ENCODE measurements at regions not wholly inside any gene's neighbourhood (a gene's known extent, or its start where the extent isn't known, plus 50 kb on each side); places are given as distances from the start of the nearest gene placed in this dataset.
"Not testable (repeated sequence)": the region's sequence is repeated elsewhere in the genome, so short reads cannot be mapped to it uniquely, and the experiment has no call there.

DNA sequence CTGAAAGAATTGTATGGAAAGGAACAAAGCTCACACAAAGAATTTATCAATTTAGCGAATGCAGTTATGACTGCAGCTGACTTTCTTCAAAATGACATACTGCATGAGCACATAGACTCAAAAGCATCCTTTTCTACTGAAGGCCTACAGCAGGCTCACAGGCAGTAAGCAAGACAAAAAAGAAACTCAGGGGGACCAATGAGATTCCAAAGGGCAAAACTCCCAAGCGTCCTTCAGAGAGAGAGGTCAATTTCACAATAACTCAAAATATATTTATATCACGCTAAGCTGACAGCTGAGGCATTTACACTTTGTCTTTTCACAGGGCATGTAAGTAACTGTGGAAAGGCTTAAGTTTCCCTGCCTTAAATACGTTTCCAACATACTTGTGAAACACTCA lies 427.9 kb upstream of the RASGRP1 start:
- DNase-seq, result no peak

- no peak for DNase-seq
These were observed 428.3 kb upstream of the RASGRP1 start for GRCh38 chr15:38992930-38993329.

GRCh38 chr15:38994310-38994709 lies 429.7 kb upstream of the RASGRP1 start:
- DNase-seq, result no peak

- DNase-seq, result no peak
These were observed 431.6 kb upstream of the RASGRP1 start for GRCh38 chr15:38996111-38996631.

DNA sequence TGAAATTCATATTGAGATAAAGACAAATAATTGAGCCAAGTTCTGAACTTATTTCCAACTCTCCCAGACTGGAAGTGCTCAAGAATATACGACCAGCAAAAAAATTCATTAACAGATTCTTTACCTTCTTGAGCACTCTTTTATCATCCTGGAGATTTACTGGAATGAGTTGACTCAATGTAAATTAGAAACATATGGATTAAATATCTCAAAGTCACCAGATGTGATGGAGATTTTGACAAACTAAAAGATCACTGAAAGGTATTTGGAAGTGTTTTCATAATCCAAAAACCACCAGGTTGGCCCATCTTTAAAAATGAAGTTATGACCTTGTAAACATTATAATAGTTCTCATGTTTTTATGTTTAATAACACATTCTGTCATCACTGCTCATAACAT lies 433.2 kb upstream of the RASGRP1 start:
- DNase-seq, result no peak

GRCh38 chr15:39000008-39000734 lies 435.6 kb upstream of the RASGRP1 start:
- no peak for DNase-seq

DNA sequence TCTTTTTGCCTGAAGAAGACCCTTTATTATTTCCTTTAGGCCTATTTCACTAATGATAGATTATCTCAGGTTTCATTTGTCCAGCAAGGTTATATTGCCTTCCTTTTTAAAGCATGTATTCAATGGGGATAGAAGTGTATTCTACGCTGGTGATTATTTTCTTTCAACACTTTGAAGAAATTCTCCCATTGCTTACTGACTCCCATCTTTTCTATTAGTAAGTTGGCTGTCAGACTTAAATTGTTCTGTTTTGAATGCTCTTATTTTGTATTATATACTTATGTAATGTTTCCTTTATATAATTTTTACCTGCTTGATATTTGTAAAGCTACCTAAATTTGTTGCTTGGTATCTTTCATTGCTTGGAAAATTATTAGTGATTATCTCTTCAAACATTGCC lies 445.1 kb upstream of the RASGRP1 start:
- no peak for DNase-seq

- DNase-seq, result not testable (repeated sequence)
These were observed 446.5 kb upstream of the RASGRP1 start for GRCh38 chr15:39011066-39011465.

GRCh38 chr15:39013262-39013661 lies 448.6 kb upstream of the RASGRP1 start:
- no peak for DNase-seq

GRCh38 chr15:39014682-39015081 lies 450.1 kb upstream of the RASGRP1 start:
- DNase-seq, result no peak

DNA sequence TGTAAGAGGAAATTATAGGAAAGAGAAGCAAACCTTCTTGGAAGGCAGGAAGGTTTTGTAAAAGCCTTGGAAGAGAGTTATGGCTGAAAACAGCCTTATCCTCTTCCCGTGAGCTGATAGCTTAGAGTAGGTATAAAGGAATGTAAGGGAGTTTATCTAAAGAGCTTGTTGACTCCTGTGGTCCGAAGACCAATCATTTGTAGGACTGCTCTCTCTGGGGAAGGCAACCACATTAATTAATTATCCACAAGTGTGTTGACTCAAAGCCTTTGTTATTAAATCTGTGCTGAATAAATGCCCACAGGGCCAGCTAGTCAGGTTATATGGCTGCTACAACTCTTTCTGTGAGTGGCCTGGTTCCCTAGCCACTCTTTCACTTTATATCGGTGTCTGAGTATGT lies 452.1 kb upstream of the RASGRP1 start:
- no peak for DNase-seq

- no peak for DNase-seq
These were observed 454.4 kb upstream of the RASGRP1 start for GRCh38 chr15:39018966-39019365.

DNA sequence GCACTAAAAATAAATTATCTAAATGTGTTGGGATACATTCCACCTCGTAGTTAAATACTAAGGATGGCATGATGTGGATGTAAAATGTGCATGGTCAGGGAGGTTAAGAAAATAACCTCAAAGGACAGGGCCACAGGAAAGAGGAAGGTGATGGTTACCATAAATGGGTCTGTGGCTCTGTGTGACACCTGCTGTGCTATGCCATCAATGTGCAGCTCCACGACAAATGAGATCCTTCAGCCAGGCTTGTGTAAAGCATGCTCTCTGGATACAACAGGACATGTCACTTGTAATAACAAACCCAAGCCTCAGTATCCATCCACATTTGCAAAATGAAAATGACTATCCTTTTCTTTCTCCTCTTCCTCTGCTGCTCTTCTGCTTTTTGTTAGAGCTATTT lies 456.7 kb upstream of the RASGRP1 start:
- no peak for DNase-seq

- DNase-seq, result no peak
These were observed 458.1 kb upstream of the RASGRP1 start for GRCh38 chr15:39022532-39023305.

DNA sequence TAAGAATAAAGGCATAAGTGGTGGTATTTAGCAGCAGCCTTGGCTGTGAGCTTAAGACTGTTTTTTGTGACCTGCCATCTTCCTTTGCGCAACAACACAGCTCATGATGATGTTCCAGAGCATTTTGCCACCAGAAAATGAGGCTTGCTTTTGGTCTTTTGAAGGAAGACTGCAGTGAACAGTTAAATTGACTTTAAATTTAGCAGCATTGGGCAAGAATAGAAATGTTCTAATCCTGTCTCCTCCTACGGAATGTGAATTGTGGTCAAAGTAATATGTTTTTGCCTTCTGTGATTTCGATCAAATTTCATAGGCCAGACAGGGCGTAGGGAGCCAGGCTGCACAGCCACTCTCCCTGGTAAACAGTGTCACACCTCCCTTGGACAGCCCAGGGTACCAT lies 460.7 kb upstream of the RASGRP1 start:
- DNase-seq, result no peak

DNA sequence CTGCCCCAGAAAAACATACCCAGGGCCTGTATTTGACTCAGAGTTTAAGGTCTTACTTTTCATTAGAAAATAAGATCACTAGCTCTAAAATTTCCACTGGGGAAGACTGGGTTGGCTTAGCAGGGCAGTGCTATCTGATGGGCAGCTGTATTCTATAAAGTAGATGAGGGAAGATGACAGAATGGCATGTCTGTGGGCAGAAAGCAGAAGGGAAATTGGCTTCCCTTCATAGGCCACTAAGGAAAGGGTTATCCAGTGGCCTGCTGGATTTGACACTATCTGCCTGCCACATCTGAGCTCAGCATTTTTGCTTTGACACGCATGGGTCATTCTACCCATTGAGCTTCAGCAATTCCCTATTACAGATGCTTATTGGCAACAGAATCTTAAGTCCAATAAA lies 461.3 kb upstream of the RASGRP1 start:
- no peak for DNase-seq

GRCh38 chr15:39028069-39028468 lies 463.5 kb upstream of the RASGRP1 start:
- DNase-seq, result no peak

DNA sequence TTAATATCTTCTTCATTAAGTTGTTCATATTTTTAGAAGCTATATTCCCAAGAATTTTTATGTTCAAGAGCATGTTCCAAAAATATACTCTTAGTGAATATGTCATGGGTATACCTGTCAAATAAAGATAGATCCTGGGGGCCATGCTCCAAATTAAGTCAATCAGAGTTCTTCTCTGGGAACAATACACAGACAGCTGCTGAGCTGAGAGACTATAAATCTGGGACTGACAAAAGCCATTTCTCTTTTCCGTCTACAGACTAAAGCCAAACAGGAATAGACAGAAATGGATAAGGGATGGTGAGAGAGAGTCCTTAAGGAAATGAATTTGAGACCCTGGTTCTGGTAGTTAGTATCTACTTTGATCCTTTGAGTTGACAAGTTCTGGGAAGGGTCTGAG lies 465.1 kb upstream of the RASGRP1 start:
- DNase-seq, result no peak

DNA sequence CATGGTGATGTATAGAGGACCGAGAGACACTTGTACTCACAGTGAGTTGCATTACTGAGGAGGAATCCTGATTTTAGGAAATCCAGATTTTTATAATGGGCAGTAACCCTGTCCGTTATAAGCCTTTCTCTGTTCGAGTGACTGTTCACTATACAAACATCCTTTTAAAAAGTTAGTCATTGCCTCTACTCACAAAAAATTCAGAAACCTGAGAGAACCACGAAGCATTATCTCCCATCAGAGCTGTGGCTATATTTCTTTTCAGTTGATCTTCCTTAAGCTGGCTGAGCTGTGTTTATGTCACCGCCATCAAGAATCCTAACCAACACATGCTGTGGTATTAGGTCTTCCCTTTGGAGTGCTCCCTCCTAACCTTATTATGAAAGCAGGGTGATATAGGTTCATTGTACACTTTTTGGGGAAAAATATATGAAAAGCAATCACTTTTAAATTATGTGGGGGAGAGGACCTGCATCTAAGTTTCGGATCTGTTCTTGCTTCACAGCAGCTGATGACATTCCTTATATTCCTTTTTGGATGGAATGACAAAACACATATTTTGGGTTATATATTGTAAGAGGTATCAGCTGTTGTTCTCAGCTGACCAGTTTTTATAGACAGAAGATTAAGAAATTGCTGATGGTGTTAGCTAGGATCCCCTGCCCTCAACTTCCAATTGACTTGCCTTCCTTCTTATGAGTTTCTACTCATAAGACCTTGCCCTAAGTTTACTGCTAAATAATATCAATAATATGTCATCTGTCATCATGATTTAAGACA lies 465.9 kb upstream of the RASGRP1 start:
- DNase-seq, result no peak

GRCh38 chr15:39031596-39031995 lies 467.0 kb upstream of the RASGRP1 start:
- DNase-seq, result no peak

DNA sequence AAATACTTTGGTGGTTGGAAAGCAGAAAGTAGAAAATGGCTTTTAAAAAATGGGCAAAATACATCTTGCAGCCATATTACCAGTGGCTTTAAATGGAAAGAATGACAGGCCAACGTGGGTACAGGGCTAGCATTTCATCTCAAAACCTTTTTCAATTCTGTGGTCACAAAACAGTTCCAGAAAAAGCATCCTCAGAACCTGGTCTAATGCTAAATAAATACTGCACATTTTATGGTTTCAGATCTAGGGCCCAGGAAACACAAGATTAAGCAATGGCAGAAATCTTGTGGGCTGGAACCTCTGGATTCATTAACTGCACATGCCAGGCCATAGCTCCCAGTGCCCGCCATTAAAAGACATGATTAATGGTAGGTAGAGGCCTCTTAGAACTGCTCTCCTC lies 470.2 kb upstream of the RASGRP1 start:
- DNase-seq, result no peak

DNA sequence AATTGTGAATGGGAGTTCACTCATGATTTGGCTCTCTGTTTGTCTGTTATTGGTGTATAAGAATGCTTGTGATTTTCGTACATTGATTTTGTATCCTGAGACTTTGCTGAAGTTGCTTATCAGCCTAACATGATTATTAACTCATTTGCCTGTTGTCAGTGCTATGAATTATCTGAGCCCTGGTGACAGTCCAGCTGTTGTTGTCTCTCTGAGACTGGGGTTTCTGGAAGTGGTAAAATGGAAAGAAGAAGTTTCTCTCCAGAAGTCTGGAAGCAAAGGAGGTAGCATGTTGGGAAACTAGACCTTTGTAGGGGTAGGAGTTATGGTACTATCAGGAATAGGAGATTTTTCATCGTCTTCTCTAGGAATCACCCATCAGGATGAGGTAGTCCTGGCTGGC lies 473.0 kb upstream of the RASGRP1 start:
- DNase-seq, result not testable (repeated sequence)

DNA sequence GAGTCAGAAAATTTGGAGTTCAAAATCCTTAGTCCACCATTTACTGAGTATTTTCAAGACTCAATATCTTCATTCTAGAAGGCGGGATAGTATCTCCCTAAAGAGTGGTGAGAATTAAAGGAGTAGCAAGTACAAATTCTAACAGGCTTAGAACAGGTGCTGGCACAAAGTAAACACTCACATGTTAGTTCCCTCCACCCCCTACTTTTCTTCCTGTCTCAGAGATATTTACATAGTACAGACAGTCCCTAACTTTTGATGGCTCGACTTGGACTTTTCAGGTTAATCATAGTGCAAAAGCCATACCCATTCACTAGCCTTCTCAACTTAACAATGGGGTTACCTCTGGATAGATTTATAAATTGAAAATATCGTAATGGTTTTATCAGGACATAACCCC lies 476.2 kb upstream of the RASGRP1 start:
- no peak for DNase-seq
